ENCODE measurements at regions not wholly inside any gene's neighbourhood (a gene's known extent, or its start where the extent isn't known, plus 50 kb on each side); places are given as distances from the start of the nearest gene placed in this dataset.

- no peak for TF ChIP-seq CTCF (IDR thresholded peaks at IDR 0.05)
- H3K4me2 ChIP-seq (ENCODE audit: low read length), result no peak overlapping the region
- H3K9me3 ChIP-seq (ENCODE audit: control insufficient read depth, low read length), result no peaks in the 10 kb centered on the region
- no peaks in the 10 kb centered on the region for H3K4me1 ChIP-seq
- H3K36me3 ChIP-seq (ENCODE audit: control insufficient read depth, insufficient read depth, low read length), result no peaks in the 10 kb centered on the region
- H3K79me2 ChIP-seq, result no peaks in the 10 kb centered on the region
- H3K9ac ChIP-seq, result no peak overlapping the region
- H3K27me3 ChIP-seq (ENCODE audit: control insufficient read depth, insufficient read depth, low read length), result no peaks in the 10 kb centered on the region
- no peak overlapping the region for H2AFZ ChIP-seq
- H3K27ac ChIP-seq, result peak overlapping the region; percentile 40
- H3K4me3 ChIP-seq (ENCODE audit: low read depth, low read length), result no peak overlapping the region
Measured at GRCh38 chr6:157727629-157728182, 95.3 kb upstream of the SNX9 start.

- Histone ChIP-seq H3K4me3 (ENCODE audit: low read depth, low read length) (no peak overlapping the region), H3K4me2 (ENCODE audit: low read length) (no peak overlapping the region), H3K27me3 (ENCODE audit: control insufficient read depth, insufficient read depth, low read length) (no peaks in the 10 kb centered on the region), H3K4me1 (no peaks in the 10 kb centered on the region), H3K9me3 (ENCODE audit: control insufficient read depth, low read length) (no peaks in the 10 kb centered on the region), H3K9ac (no peak overlapping the region), H3K79me2 (no peaks in the 10 kb centered on the region), H2AFZ (no peak overlapping the region), H3K27ac (no peak overlapping the region), H3K36me3 (ENCODE audit: control insufficient read depth, insufficient read depth, low read length) (no peaks in the 10 kb centered on the region)
- no peak for TF ChIP-seq CTCF (IDR thresholded peaks at IDR 0.05)
Measured at GRCh38 chr6:157728183-157728881, 94.7 kb upstream of the SNX9 start.

- Histone ChIP-seq H3K9ac (no peak overlapping the region), H3K27me3 (ENCODE audit: control insufficient read depth, insufficient read depth, low read length) (no peaks in the 10 kb centered on the region), H3K4me1 (no peaks in the 10 kb centered on the region), H3K36me3 (ENCODE audit: control insufficient read depth, insufficient read depth, low read length) (no peaks in the 10 kb centered on the region), H3K9me3 (ENCODE audit: control insufficient read depth, low read length) (no peaks in the 10 kb centered on the region), H3K4me3 (ENCODE audit: low read depth, low read length) (no peak overlapping the region), H3K4me2 (ENCODE audit: low read length) (no peak overlapping the region), H2AFZ (no peak overlapping the region), H3K79me2 (no peaks in the 10 kb centered on the region), H3K27ac (no peak overlapping the region)
- no peak for TF ChIP-seq CTCF (IDR thresholded peaks at IDR 0.05)
Measured at GRCh38 chr6:157731221-157731620, 91.8 kb upstream of the SNX9 start.

GRCh38 chr6:157732007-157732406 is 91.0 kb upstream of the SNX9 start:
- no peaks in the 10 kb centered on the region for H3K79me2 ChIP-seq
- H3K4me1 ChIP-seq, result no peaks in the 10 kb centered on the region
- H3K4me3 ChIP-seq (ENCODE audit: low read depth, low read length), result no peak overlapping the region
- no peak overlapping the region for H3K4me2 ChIP-seq (ENCODE audit: low read length)
- no peaks in the 10 kb centered on the region for H3K27me3 ChIP-seq (ENCODE audit: control insufficient read depth, insufficient read depth, low read length)
- H2AFZ ChIP-seq, result no peak overlapping the region
- TF ChIP-seq CTCF (IDR thresholded peaks at IDR 0.05), result no peak
- no peak overlapping the region for H3K27ac ChIP-seq
- no peaks in the 10 kb centered on the region for H3K9me3 ChIP-seq (ENCODE audit: control insufficient read depth, low read length)
- no peak overlapping the region for H3K9ac ChIP-seq
- H3K36me3 ChIP-seq (ENCODE audit: control insufficient read depth, insufficient read depth, low read length), result no peaks in the 10 kb centered on the region
